Esophagus muscularis mucosa (tissue), 4 donors: ENCODE measurements at regions not wholly inside any gene's neighbourhood (a gene's known extent, or its start where the extent isn't known, plus 50 kb on each side); places are given as distances from the start of the nearest gene placed in this dataset.

Experiments
- CTCF ChIP-seq, 3 experiments: fragments of 200-600 bp in 2 of 3; fragments of 450-650 bp in 1 of 3; sonication (generic) in 2 of 3; IDR thresholded peaks; one replicate each; pipeline ENCODE4 v1.5.1; 2017 to 2019; ENCODE audit warnings: antibody characterized with exemption in 3 of 3, mild to moderate bottlenecking in 2 of 3, moderate library complexity in 1 of 3
- EP300 ChIP-seq: sonication (generic); formaldehyde crosslinking; IDR thresholded peaks from one replicate; pipeline ENCODE4 v1.6.1; 2017; ENCODE audit warnings: antibody characterized with exemption
- POLR2A ChIP-seq: fragments of 450-650 bp; IDR thresholded peaks from one replicate; pipeline ENCODE4 v1.6.1; 2017; ENCODE audit warnings: antibody characterized with exemption, moderate library complexity, mild to moderate bottlenecking, low read depth
- POLR2AphosphoS5 ChIP-seq, 2 donors: sonication (generic); formaldehyde crosslinking; IDR thresholded peaks; one replicate each; pipeline ENCODE4 v1.6.1; 2017; ENCODE audit warnings: antibody characterized with exemption in 2 of 2

- TF ChIP-seq CTCF (IDR thresholded peaks at IDR 0.05): no peak
- no peak for TF ChIP-seq POLR2AphosphoS5 (IDR thresholded peaks at IDR 0.05)
- TF ChIP-seq POLR2A: no peak
- no peak for TF ChIP-seq EP300
These were observed 69.7 kb upstream of the POU3F3 start for GRCh38 chr2:104784264-104784663.
